ENCODE measurements at regions not wholly inside any gene's neighbourhood (a gene's known extent, or its start where the extent isn't known, plus 50 kb on each side); places are given as distances from the start of the nearest gene placed in this dataset.

DNA sequence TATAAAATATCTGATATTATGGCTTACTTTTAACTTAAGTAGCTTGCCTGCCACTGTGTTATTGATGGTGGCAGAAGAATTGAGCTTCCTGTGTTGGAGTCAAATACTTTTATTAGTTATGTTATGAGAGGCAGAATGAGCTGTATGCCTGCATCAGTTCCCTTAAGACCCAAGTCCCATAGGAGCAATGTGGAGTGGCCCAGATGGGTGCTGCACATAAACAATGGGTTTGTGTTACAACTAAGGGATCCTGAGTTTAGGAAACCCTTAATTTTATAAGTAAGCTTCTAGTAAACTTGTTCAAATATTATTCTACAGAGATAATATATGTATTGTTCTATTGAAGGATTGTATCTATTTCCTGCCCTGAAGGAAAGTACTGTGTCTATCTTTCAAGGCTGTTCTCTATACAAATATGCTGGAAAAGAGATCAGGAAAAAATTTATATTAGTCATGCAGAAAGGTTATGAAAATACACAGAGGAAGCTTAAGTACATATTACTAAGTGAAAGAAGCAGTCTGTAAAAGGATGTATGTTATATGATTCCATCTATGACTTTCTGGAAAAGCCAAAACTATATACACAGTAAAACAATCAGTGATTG, 2018.0 kb upstream of the PCDH20 start:
- no peak for DNase-seq
- Histone ChIP-seq H3K27me3 (no peaks in the 10 kb centered on the region), H3K36me3 (no peaks in the 10 kb centered on the region), H3K4me3 (ENCODE audit: low read depth, low read length) (no peak overlapping the region), H3K4me1 (no peaks in the 10 kb centered on the region), H3K9me3 (no peaks in the 10 kb centered on the region)
- TF ChIP-seq, protein P1, sequence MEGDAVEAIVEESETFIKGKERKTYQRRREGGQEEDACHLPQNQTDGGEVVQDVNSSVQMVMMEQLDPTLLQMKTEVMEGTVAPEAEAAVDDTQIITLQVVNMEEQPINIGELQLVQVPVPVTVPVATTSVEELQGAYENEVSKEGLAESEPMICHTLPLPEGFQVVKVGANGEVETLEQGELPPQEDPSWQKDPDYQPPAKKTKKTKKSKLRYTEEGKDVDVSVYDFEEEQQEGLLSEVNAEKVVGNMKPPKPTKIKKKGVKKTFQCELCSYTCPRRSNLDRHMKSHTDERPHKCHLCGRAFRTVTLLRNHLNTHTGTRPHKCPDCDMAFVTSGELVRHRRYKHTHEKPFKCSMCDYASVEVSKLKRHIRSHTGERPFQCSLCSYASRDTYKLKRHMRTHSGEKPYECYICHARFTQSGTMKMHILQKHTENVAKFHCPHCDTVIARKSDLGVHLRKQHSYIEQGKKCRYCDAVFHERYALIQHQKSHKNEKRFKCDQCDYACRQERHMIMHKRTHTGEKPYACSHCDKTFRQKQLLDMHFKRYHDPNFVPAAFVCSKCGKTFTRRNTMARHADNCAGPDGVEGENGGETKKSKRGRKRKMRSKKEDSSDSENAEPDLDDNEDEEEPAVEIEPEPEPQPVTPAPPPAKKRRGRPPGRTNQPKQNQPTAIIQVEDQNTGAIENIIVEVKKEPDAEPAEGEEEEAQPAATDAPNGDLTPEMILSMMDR (IDR thresholded peaks at IDR 0.05; ENCODE audit: low read depth, low read length), result no peak

GRCh38 chr13:63427170-63427569, 2011.5 kb upstream of the PCDH20 start:
- H3K9me3 ChIP-seq, result no peaks in the 10 kb centered on the region
- DNase-seq, result no peak
- no peak overlapping the region for H3K4me3 ChIP-seq (ENCODE audit: low read depth, low read length)
- no peaks in the 10 kb centered on the region for H3K36me3 ChIP-seq
- no peaks in the 10 kb centered on the region for H3K4me1 ChIP-seq
- TF ChIP-seq, protein P1 (IDR thresholded peaks at IDR 0.05; ENCODE audit: low read depth, low read length), result no peak
- no peaks in the 10 kb centered on the region for H3K27me3 ChIP-seq

GRCh38 chr13:63425131-63425530, 2009.5 kb upstream of the PCDH20 start:
- Histone ChIP-seq H3K36me3 (no peaks in the 10 kb centered on the region), H3K9me3 (no peaks in the 10 kb centered on the region), H3K4me3 (ENCODE audit: low read depth, low read length) (no peak overlapping the region), H3K4me1 (no peaks in the 10 kb centered on the region), H3K27me3 (no peaks in the 10 kb centered on the region)
- TF ChIP-seq, protein P1 (IDR thresholded peaks at IDR 0.05; ENCODE audit: low read depth, low read length), result no peak
- no peak for DNase-seq

GRCh38 chr13:63421123-63421522, 2005.5 kb upstream of the PCDH20 start:
- TF ChIP-seq, protein P1 (IDR thresholded peaks at IDR 0.05; ENCODE audit: low read depth, low read length), result no peak
- no peaks in the 10 kb centered on the region for H3K4me1 ChIP-seq
- no peak for DNase-seq
- no peaks in the 10 kb centered on the region for H3K9me3 ChIP-seq
- H3K4me3 ChIP-seq (ENCODE audit: low read depth, low read length), result no peak overlapping the region
- no peaks in the 10 kb centered on the region for H3K36me3 ChIP-seq
- H3K27me3 ChIP-seq, result no peaks in the 10 kb centered on the region

DNA sequence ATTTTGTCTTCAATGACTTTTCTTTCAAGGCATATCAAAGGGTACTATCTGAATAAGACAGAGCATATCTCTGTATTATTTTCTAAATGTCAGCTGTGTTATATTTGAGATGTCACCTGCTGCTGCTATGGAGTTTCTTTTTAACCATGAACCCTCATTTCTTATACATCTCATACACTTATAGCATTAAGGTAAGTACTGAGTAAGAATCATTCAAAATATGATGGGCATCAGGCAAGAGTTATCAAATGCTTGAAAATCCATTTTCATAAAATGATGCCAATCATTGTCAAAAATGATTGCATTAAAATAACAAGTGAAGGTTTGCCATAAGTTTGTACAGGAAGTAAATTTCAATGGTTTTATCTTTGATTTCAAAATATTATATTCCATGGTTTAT, 2005.0 kb upstream of the PCDH20 start:
- H3K9me3 ChIP-seq, result no peaks in the 10 kb centered on the region
- no peaks in the 10 kb centered on the region for H3K36me3 ChIP-seq
- TF ChIP-seq, protein P1 (IDR thresholded peaks at IDR 0.05; ENCODE audit: low read depth, low read length), result no peak
- no peaks in the 10 kb centered on the region for H3K4me1 ChIP-seq
- no peak overlapping the region for H3K4me3 ChIP-seq (ENCODE audit: low read depth, low read length)
- DNase-seq, result no peak
- no peaks in the 10 kb centered on the region for H3K27me3 ChIP-seq

DNA sequence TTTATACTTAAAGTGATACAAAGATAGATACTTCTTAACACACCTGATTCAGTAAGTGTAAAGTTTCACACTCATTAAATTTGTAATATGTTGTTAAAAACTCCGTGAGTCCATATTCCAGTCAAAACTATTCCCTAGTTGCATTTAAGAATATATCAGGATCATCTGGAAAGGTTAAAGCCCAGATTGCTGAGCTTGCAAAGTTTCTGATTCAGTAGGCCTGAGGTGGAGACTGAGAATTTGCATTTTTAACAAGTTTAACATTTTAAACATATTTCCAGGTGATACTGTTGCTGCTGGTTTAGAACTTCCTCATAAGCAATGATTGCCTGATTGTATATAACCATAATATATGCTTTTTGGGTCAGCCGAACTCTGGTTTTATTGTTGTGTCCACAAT, 1998.6 kb upstream of the PCDH20 start:
- no peak for DNase-seq
- no peaks in the 10 kb centered on the region for H3K9me3 ChIP-seq
- peaks cover 4% of the 10 kb centered on the region; the same call in 1 of the 2 replicates for H3K4me1 ChIP-seq
- H3K36me3 ChIP-seq, result no peaks in the 10 kb centered on the region
- TF ChIP-seq, protein P1 (IDR thresholded peaks at IDR 0.05; ENCODE audit: low read depth, low read length), result no peak
- H3K4me3 ChIP-seq (ENCODE audit: low read depth, low read length), result no peak overlapping the region
- no peaks in the 10 kb centered on the region for H3K27me3 ChIP-seq

All from BE2C (cell line).